Testis (tissue), 2 donors: ENCODE measurements at regions not wholly inside any gene's neighbourhood (a gene's known extent, or its start where the extent isn't known, plus 50 kb on each side); places are given as distances from the start of the nearest gene placed in this dataset.
A peak's percentile ranks its signal among the peaks of the same experiment; 100 is the strongest.

Source experiments
- DNase-seq: peaks from one replicate; pipeline ENCODE4 v3.0.0-alpha.2; 2019
- H3K27ac ChIP-seq, 2 donors: fragments of 200-600 bp; sonication (generic); one replicate each; pipeline ENCODE4 v1.5.1; 2019
- H3K27me3 ChIP-seq: fragments of 200-600 bp; sonication (generic); one replicate; pipeline ENCODE4 v1.5.1; 2019
- H3K36me3 ChIP-seq: fragments of 200-600 bp; sonication (generic); one replicate; pipeline ENCODE4 v1.5.1; 2017; ENCODE audit warnings: low read depth; ENCODE audit errors: missing control alignments
- H3K4me1 ChIP-seq: fragments of 200-600 bp; sonication (generic); one replicate; pipeline ENCODE4 v1.5.1; 2019
- H3K4me3 ChIP-seq, 2 donors: fragments of 200-600 bp; sonication (generic); one replicate each; pipeline ENCODE4 v1.5.1; 2017 to 2019
- H3K9me3 ChIP-seq: fragments of 200-600 bp; sonication (generic); one replicate; pipeline ENCODE4 v1.5.1; 2017
- CTCF ChIP-seq, 3 experiments: fragments of 450-650 bp in 2 of 3; fragments of 200-600 bp in 1 of 3; sonication (generic) in 1 of 3; IDR thresholded peaks; one replicate each; pipeline ENCODE4 v1.5.1; 2016 to 2019; ENCODE audit warnings: antibody characterized with exemption in 3 of 3, mild to moderate bottlenecking in 2 of 3, moderate library complexity in 1 of 3
- POLR2A ChIP-seq: fragments of 450-650 bp; IDR thresholded peaks from one replicate; pipeline ENCODE4 v1.6.1; 2017; ENCODE audit warnings: antibody characterized with exemption, mild to moderate bottlenecking, moderate library complexity
- WGBS, 2 donors: methylation state at CpG; one replicate each; pipeline ENCODE4 v1.1.5; 2018; 5-methylcytosine and 5-hydroxymethylcytosine counted together
- intact Hi-C: fragments of 100-400 bp; cut with DNase I; formaldehyde crosslinking; loops from one replicate; pipeline ENCODE4 v1.15.1; 2023; ENCODE audit warnings: low total_unique reads

DNA sequence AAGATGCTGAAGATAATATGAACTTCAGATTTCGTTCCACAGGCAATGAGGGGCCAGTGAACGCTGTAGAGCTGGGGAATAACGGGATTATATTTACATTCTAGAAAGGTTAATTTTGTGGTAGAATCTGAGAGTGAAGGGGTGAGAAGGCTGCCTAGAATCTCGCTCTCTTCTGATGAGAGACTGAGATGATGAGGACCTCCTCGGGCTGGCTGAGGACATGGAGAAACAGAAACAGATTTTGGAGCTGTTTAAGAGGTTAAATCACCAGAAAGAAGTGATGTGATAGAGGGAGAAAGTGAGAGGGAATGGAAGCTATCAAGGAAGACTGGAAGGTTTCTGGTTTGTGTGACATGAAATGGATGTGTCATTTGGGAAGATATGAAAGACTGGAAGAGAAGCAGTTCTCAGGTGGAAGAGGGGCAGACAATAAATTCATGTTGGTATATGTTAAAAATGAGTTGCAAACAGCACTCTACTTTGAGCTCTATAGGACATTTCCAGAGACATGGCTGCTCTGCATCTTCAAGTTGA, 612.6 kb downstream of the ISL1 start:
- 71 to 80% methylated on average over 5 of the region's 5 CpGs for WGBS, 2 donors
- DNase-seq, result no peak
- Histone ChIP-seq H3K36me3 (no peaks in the 10 kb centered on the region), H3K27me3 (no peaks in the 10 kb centered on the region), H3K9me3 (no peaks in the 10 kb centered on the region), H3K4me3 (no peak overlapping the region), H3K27ac (no peak overlapping the region), H3K4me1 (no peaks in the 10 kb centered on the region)
- intact Hi-C loops, result no loop called here
- TF ChIP-seq POLR2A, result no peak
- TF ChIP-seq CTCF (IDR thresholded peaks at IDR 0.05), result no peak

- Histone ChIP-seq H3K9me3 (no peaks in the 10 kb centered on the region), H3K4me1 (no peaks in the 10 kb centered on the region), H3K27me3 (no peaks in the 10 kb centered on the region), H3K4me3 (no peak overlapping the region), H3K27ac (no peak overlapping the region), H3K36me3 (no peaks in the 10 kb centered on the region)
- 14 to 26% methylated on average over 1 of the region's 1 CpG for WGBS, 2 donors
- TF ChIP-seq POLR2A, result no peak
- no peak for TF ChIP-seq CTCF (IDR thresholded peaks at IDR 0.05)
- intact Hi-C loops, result no loop called here
- DNase-seq, result no peak
Measured at GRCh38 chr5:51996356-51996861, 613.2 kb downstream of the ISL1 start.

- intact Hi-C loops, result no loop called here
- TF ChIP-seq CTCF (IDR thresholded peaks at IDR 0.05) (no peak), POLR2A (no peak)
- Histone ChIP-seq H3K27ac (no peak overlapping the region), H3K36me3 (no peaks in the 10 kb centered on the region), H3K9me3 (no peaks in the 10 kb centered on the region), H3K27me3 (no peaks in the 10 kb centered on the region), H3K4me3 (no peak overlapping the region), H3K4me1 (no peaks in the 10 kb centered on the region)
- no peak for DNase-seq
Measured at GRCh38 chr5:51997500-51997899, 614.3 kb downstream of the ISL1 start.

DNA sequence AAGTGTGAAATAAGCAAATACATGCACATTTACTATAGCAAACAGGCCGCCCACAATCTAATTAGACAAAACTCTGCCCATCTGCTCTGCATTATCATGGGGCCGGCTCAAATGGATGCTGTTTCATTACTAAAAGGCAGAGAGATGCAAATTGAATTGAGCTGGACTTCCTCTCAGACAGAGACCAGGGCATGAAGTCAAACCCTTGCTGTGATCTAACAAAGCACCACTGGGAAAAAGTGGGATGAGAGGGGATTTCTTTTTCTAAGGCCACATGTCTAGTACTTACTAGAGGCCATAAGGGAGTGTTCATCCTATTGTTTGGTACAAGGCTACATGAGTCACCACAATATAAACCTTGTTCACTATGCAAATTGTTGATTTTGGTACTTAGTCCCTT, 614.7 kb downstream of the ISL1 start:
- Histone ChIP-seq H3K36me3 (no peaks in the 10 kb centered on the region), H3K27me3 (no peaks in the 10 kb centered on the region), H3K27ac (no peak overlapping the region), H3K4me3 (no peak overlapping the region), H3K9me3 (no peaks in the 10 kb centered on the region), H3K4me1 (no peaks in the 10 kb centered on the region)
- no peak for DNase-seq
- TF ChIP-seq CTCF (IDR thresholded peaks at IDR 0.05) (no peak), POLR2A (no peak)
- 76 to 77% methylated on average over 2 of the region's 2 CpGs for WGBS, 2 donors
- intact Hi-C loops, result no loop called here

GRCh38 chr5:52007230-52007858, 624.1 kb downstream of the ISL1 start:
- Histone ChIP-seq H3K9me3 (no peaks in the 10 kb centered on the region), H3K27me3 (no peaks in the 10 kb centered on the region), H3K36me3 (no peaks in the 10 kb centered on the region), H3K27ac (no peak overlapping the region), H3K4me3 (no peak overlapping the region), H3K4me1 (no peaks in the 10 kb centered on the region)
- WGBS, 2 donors, result 36 to 38% methylated on average over 5 of the region's 5 CpGs
- intact Hi-C loops, result no loop called here
- peak; percentile 21 for DNase-seq
- TF ChIP-seq POLR2A (no peak), CTCF (IDR thresholded peaks at IDR 0.05) (peak in 2 of 3 experiments; percentile 39 to 40)
